ENCODE measurements at regions not wholly inside any gene's neighbourhood (a gene's known extent, or its start where the extent isn't known, plus 50 kb on each side); places are given as distances from the start of the nearest gene placed in this dataset.
"Not testable (repeated sequence)": the region's sequence is repeated elsewhere in the genome, so short reads cannot be mapped to it uniquely, and the experiment has no call there.

GRCh38 chr1:55904541-55904940 lies 674.8 kb downstream of the PLPP3 start:
- DNase-seq, result no peak
- intact Hi-C loops (cut with DNase I), result no loop called here

DNA sequence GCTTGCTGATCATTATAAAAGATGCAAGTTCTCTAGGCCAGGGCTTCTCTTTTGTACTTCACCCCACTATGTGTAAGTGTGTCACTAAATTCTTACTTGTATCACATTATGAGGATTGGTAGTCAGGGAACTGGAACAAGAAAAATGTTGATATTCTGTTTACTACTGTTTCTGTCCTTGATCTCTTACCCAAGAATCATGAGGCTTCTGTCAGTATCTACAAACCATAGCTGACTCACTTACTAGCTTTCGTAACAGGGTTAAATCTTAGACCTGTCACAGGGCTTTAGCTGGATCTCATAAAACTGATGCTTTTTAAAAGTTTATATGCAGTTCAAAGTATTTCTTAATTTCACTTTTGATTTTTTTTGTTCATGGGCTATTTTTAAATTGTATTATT lies 681.2 kb downstream of the PLPP3 start:
- intact Hi-C loops (cut with DNase I), result no loop called here

GRCh38 chr1:55896210-55896609 lies 681.0 kb upstream of the USP24 start:
- no peak for DNase-seq
- intact Hi-C loops (cut with DNase I), result no loop called here

More for the DNA sequence above, 681.2 kb downstream of the PLPP3 start:
- DNase-seq, result no peak

DNA sequence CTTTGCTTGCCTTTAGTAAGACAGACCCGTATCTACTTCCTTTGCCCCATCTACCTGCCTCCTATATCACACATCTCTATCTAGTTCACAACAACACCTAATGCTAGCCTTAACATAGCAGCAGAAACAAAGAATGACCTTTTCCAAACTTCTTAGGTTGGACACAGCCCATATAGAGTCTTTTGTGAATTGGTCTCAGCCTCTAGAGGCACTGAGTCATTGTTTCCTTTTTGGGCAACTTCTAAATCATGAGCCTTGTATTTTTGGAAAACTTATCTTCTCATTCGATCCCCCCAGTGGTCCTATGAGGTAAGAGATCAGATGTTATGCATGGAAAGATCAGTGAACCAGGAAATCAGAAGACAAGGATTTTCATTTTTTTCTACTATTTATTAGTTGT lies 679.4 kb upstream of the USP24 start:
- intact Hi-C loops (cut with DNase I), result no loop called here
- DNase-seq, result no peak

DNA sequence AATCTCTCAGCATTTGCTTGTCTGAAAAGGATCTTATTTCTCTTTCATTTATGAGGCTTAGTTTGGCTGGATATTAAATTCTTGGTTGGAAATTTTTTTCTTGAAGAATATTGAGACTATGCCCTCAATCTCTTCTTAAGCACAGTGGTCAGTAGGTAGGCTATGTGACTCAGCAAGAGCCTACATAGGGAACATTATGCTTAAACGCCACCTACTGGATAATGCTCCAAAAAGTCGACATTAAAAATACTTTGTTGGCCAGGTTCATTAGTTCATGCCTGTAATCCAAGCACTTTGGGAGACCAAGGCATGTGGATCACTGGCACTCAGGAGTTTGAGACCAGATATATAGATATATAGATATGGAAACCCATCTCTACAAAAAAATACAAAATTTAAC lies 678.0 kb upstream of the USP24 start:
- DNase-seq, result no peak
- intact Hi-C loops (cut with DNase I), result no loop called here

DNA sequence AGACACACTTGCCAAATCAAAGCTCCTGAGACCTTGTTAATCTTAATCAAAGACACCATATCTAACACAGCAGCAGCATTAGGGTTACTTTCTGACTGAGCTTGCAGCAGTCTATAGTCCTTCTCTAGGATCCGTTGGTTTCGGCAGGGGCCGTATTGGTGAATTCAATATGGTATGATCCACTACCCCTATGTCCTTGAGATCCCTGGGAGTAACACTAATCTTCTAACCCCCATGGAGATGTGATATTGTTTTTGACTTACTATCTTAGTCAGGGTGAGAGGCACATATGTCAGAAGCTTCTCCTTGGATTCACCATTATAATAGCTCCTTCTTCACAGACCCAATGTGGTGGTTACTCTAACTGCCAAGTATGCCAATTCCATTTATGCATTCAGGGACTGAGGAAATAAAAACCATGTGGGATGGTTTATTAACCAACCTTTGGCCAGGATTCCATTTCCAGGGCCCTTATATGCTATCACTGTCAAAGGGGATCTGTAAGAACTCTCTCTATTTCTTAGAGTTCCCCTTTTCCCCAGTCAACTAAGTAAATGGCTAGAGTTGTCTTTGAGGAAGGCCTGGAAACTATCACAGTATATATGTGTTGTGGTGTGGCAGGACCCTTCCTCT lies 673.6 kb upstream of the USP24 start:
- no peak for DNase-seq
- intact Hi-C loops (cut with DNase I), result no loop called here

DNA sequence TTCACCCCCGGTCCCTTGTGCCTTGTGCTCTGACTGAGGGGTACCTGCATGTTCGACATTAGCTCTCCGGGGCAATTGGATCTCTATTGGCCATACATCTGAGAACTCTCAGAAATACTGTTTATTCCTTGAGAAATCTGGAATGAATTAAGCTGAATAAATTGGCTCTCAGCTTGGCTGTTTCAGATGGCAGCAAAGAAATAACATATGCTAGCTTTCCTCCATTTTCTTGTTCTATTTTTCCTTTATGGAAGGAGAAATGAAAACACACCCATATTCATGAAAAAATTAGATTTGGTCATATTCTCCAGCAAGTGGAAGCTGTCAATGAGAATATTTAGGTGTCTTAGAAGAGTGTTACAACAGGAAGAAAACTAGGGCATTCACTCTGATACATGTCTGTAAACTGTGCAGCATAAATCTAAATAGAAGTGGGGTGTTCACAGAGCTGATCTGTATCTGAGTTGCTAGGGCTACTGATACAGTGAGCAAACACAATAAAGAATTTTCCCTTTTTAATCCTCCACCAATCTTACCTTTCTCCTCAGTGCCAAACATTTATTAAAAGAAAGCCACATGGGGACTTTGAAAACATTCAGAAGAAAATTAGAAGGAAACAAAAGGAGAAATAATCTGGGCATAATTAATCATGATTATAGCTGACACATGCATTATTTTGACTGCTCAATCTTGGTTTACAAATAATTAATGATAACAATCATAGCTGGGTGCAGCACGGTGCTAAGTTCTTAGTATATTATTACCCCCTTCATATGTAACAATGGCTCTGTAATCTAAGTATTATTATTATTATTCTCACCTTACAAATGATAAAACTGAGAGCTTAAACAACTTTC lies 671.9 kb upstream of the USP24 start:
- intact Hi-C loops (cut with DNase I), result no loop called here
- DNase-seq, result no peak

- intact Hi-C loops (cut with DNase I), result no loop called here
These were observed 670.5 kb upstream of the USP24 start for GRCh38 chr1:55885619-55886018.

GRCh38 chr1:55882931-55883330 lies 667.8 kb upstream of the USP24 start:
- no peak for DNase-seq
- intact Hi-C loops (cut with DNase I), result no loop called here

More at GRCh38 chr1:55885619-55886018, 670.5 kb upstream of the USP24 start:
- no peak for DNase-seq

DNA sequence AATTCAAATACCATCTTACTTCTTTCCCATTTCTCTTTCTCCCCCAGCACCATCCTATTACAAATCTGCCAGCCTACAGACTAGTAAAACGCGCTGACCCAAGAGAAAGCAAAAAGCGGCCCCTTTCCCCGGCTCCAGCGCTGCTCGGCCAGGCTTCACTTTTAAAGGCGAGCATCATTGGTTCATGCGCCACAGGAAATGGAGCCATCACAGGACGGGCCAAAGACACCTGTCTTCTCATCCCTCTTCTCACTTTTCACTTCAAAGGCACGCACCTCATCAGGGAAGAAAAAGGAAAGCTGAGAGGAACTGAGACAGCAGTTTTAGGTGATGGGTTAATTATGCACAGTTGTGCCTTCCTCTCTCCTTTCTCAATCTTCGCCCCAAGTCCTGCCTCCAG lies 664.2 kb upstream of the USP24 start:
- no peak for DNase-seq
- intact Hi-C loops (cut with DNase I), result no loop called here

GRCh38 chr1:55877437-55878232 lies 662.5 kb upstream of the USP24 start:
- intact Hi-C loops (cut with DNase I), result no loop called here
- no peak for DNase-seq

DNA sequence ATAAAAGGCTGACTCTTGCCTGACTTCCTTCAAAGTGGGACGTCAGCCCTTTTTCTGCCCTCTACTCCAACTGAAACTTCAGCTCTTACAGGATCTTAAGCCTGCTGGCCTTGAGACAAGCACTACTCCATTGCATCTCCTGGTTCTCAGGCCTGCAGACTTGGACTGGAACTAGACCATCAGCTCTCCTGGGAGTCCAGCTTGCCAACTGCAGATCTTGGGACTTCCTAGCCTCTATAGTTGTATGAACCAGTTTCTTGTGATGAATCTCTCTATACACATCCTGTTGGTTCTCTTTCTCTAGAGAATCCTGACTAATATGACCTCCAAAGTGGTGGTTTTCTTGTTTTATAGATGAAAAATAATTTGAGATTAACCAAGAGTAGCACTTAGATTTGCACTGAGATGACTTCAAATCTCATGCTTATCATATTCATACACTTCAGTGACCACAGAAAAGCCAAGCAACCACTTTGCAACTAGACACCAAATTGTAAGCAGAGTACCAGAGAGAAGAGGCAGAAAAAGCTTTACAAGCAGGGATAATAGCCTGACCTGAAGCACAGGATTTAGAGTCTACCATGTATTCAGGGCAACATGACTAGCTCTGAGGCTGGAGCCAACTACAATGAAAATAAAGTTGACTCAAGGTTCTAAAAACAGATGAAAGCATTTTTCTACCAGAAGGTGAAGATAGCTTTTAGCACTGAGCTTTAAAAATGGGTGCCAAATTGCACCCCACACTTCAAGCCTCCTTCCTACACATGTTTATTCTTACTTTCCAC lies 661.3 kb upstream of the USP24 start:
- intact Hi-C loops (cut with DNase I), result no loop called here
- no peak for DNase-seq

- intact Hi-C loops (cut with DNase I), result no loop called here
- DNase-seq, result no peak
These were observed 654.9 kb upstream of the USP24 start for GRCh38 chr1:55870106-55870505.

GRCh38 chr1:55869065-55869464 lies 653.9 kb upstream of the USP24 start:
- intact Hi-C loops (cut with DNase I), result no loop called here
- DNase-seq, result peak in 1 of 42 donors; percentile 24

GRCh38 chr1:55868026-55868425 lies 652.9 kb upstream of the USP24 start:
- DNase-seq, result no peak
- intact Hi-C loops (cut with DNase I), result no loop called here

DNA sequence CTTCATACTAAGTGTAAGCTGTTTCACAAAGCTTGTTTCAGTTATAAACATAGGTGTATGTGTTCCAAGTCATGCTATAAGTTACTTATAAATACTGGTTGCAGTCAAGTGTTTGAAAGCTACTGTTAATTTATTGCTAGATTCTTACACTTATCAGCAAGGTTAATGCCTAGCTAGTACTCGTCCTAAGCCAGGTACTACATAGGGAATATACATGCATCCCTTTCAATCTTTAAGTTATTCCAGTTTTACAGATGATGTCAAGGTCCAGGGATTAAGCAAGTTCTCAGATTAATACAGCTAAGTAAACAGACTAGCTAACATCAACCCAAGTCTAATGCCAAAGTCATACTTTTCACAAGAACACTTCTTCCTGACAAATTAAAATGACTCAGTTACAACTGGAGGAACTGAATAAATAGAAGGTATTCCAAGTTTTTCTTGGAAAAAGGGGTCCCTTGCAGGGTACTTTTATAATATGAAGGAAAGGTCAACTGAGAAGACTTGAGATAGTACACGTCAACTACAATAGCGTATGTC lies 652.2 kb upstream of the USP24 start:
- DNase-seq, result no peak
- intact Hi-C loops (cut with DNase I), result no loop called here

- DNase-seq; intact Hi-C loops (cut with DNase I): not testable (repeated sequence)
These were observed 650.6 kb upstream of the USP24 start for GRCh38 chr1:55865778-55866177.

GRCh38 chr1:55864251-55864650 lies 649.1 kb upstream of the USP24 start:
- no peak for DNase-seq
- intact Hi-C loops (cut with DNase I), result no loop called here
